CD4-positive, CD25-positive, alpha-beta regulatory T cell (primary cell): ENCODE measurements at regions not wholly inside any gene's neighbourhood (a gene's known extent, or its start where the extent isn't known, plus 50 kb on each side); places are given as distances from the start of the nearest gene placed in this dataset.

Source experiments
- ATAC-seq, 2 donors: fragments of 150-1000 bp; cut with Tn5 transposase; one replicate each; pipeline ENCODE4 v1.10.0; 2021; ENCODE audit warnings: low read depth in 2 of 2, moderate number of reproducible peaks in 2 of 2, moderate library complexity in 1 of 2
- DNase-seq, 3 donors: peaks; one replicate each; pipeline versions ENCODE4 v3.0.0 to v3.0.0-alpha.2; 2012 to 2022; ENCODE audit warnings: mixed read lengths in 1 of 3
- H3K27ac ChIP-seq: one replicate; pipeline ENCODE4 v1.7.0; 2013; ENCODE audit warnings: mild to moderate bottlenecking, low read length; ENCODE audit not compliant: insufficient read depth, poor library complexity, severe bottlenecking
- H3K27me3 ChIP-seq: one replicate; pipeline ENCODE4 v1.7.0; 2013; ENCODE audit warnings: low read length; ENCODE audit not compliant: control insufficient read depth, insufficient read depth
- H3K36me3 ChIP-seq: one replicate; pipeline ENCODE4 v1.7.0; 2013; ENCODE audit warnings: mild to moderate bottlenecking, low read length, moderate library complexity; ENCODE audit not compliant: control insufficient read depth, insufficient read depth
- H3K4me1 ChIP-seq: 2 replicates; pipeline ENCODE4 v1.7.0; 2013; ENCODE audit warnings: mild to moderate bottlenecking, low read length; ENCODE audit not compliant: insufficient read depth, control insufficient read depth, poor library complexity, severe bottlenecking
- H3K4me3 ChIP-seq: one replicate; pipeline ENCODE4 v1.7.0; 2013; ENCODE audit warnings: low read depth, mild to moderate bottlenecking, low read length, moderate library complexity
- H3K9me3 ChIP-seq, 2 experiments: 1 replicate in 1 of 2; 2 replicates in 1 of 2; pipeline ENCODE4 v1.7.0; 2013; ENCODE audit warnings: low read length in 2 of 2, mild to moderate bottlenecking in 1 of 2, moderate library complexity in 1 of 2; ENCODE audit not compliant: control insufficient read depth in 2 of 2
- H3K27ac Mint-ChIP-seq, 3 donors: one replicate each; pipeline ENCODE4 v1.8.0; 2020 to 2022; ENCODE audit warnings: mild to moderate bottlenecking in 3 of 3, mixed read lengths in 3 of 3, moderate library complexity in 2 of 3
- H3K27me3 Mint-ChIP-seq: one replicate; pipeline ENCODE4 v1.8.0; 2022; ENCODE audit warnings: mild to moderate bottlenecking, mixed read lengths
- H3K36me3 Mint-ChIP-seq: one replicate; pipeline ENCODE4 v1.8.0; 2020; ENCODE audit warnings: mixed read lengths
- H3K4me1 Mint-ChIP-seq, 4 donors: one replicate each; pipeline ENCODE4 v1.8.0; 2020 to 2022; ENCODE audit warnings: mixed read lengths in 4 of 4, mild to moderate bottlenecking in 1 of 4
- H3K4me3 Mint-ChIP-seq, 4 donors: one replicate each; pipeline ENCODE4 v1.8.0; 2020 to 2022; ENCODE audit warnings: mild to moderate bottlenecking in 4 of 4, mixed read lengths in 4 of 4, moderate library complexity in 3 of 4
- H3K9me3 Mint-ChIP-seq, 7 donors: one replicate each; pipeline ENCODE4 v1.8.0; 2020 to 2022; ENCODE audit warnings: mixed read lengths in 7 of 7, mild to moderate bottlenecking in 3 of 7, moderate library complexity in 2 of 7

GRCh38 chr9:107744873-107745272 is 255.3 kb upstream of the KLF4 start:
- no peaks in the 10 kb centered on the region for H3K27me3 ChIP-seq
- no peaks in the 10 kb centered on the region for H3K27me3 Mint-ChIP-seq
- no peaks in the 10 kb centered on the region for H3K4me1 Mint-ChIP-seq
- H3K9me3 ChIP-seq, result no peaks in the 10 kb centered on the region
- H3K4me1 ChIP-seq, result no peaks in the 10 kb centered on the region
- DNase-seq (no peak), ATAC-seq (no peak)
- no peaks in the 10 kb centered on the region for H3K9me3 Mint-ChIP-seq
- no peak overlapping the region for H3K27ac ChIP-seq
- H3K36me3 ChIP-seq, result no peaks in the 10 kb centered on the region
- H3K36me3 Mint-ChIP-seq, result no peaks in the 10 kb centered on the region
- no peak overlapping the region for H3K27ac Mint-ChIP-seq
- H3K4me3 Mint-ChIP-seq, result no peak overlapping the region
- no peak overlapping the region for H3K4me3 ChIP-seq

DNA sequence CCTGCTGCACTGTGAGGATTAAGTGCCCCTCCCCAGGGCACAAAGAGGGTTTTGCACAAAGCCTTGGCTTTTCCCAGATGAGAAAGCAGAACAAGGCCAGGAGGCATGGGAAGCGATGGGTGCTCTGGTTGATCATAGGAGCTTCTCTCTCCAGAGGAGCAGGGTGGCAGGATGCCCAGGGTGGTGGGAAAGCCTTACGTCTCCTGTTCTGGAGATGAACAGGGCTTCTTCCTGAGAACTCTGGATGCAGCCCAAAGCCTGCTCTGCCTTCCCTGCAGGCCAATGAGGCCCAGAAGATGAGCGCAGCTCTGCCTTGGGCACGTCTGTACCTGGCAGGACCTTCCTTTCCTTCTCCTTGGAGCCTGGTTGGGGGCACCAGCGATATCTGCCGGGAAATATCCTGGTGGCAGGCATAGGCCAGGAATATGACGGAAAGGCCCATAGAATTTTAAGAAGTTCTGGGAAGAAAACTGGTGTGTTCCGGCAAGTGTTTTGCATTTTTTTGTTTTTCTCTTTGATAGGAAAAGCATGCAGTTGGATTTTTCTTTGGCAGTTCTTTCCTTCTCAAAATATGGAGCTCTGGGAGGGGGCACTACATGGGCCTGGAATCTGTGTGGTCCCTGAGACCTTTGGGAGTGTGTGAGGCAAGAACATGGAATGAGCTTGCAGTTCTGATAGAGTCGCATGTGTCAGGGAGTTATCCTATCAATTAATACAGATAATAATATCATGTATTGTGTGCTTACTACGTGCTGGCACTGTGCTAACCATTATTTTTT is 253.2 kb upstream of the KLF4 start:
- no peaks in the 10 kb centered on the region for H3K4me1 ChIP-seq
- Mint-ChIP-seq H3K9me3 (peaks cover 0 to 1% (median 0%) of the 10 kb centered on the region in 7 donors), H3K27me3 (no peaks in the 10 kb centered on the region), H3K36me3 (no peaks in the 10 kb centered on the region), H3K4me1 (no peaks in the 10 kb centered on the region), H3K27ac (no peak overlapping the region), H3K4me3 (no peak overlapping the region)
- H3K27me3 ChIP-seq, result no peaks in the 10 kb centered on the region
- no peaks in the 10 kb centered on the region for H3K9me3 ChIP-seq
- no peak overlapping the region for H3K4me3 ChIP-seq
- no peaks in the 10 kb centered on the region for H3K36me3 ChIP-seq
- DNase-seq, result no peak
- no peak for ATAC-seq
- H3K27ac ChIP-seq, result no peak overlapping the region

- no peak overlapping the region for H3K4me3 Mint-ChIP-seq
- Histone ChIP-seq H3K4me1 (no peaks in the 10 kb centered on the region), H3K27ac (no peak overlapping the region), H3K27me3 (no peaks in the 10 kb centered on the region), H3K4me3 (no peak overlapping the region), H3K9me3 (no peaks in the 10 kb centered on the region), H3K36me3 (no peaks in the 10 kb centered on the region)
- no peaks in the 10 kb centered on the region for H3K4me1 Mint-ChIP-seq
- H3K27me3 Mint-ChIP-seq, result no peaks in the 10 kb centered on the region
- peaks cover 0 to 1% (median 0%) of the 10 kb centered on the region in 7 donors for H3K9me3 Mint-ChIP-seq
- no peaks in the 10 kb centered on the region for H3K36me3 Mint-ChIP-seq
- DNase-seq (no peak), ATAC-seq (no peak)
- H3K27ac Mint-ChIP-seq, result no peak overlapping the region
Measured at GRCh38 chr9:107740088-107740980, 250.8 kb upstream of the KLF4 start.

GRCh38 chr9:107739601-107740082 is 250.1 kb upstream of the KLF4 start:
- Mint-ChIP-seq H3K36me3 (no peaks in the 10 kb centered on the region), H3K9me3 (peaks cover 0 to 1% (median 0%) of the 10 kb centered on the region in 7 donors)
- ATAC-seq, result no peak

DNA sequence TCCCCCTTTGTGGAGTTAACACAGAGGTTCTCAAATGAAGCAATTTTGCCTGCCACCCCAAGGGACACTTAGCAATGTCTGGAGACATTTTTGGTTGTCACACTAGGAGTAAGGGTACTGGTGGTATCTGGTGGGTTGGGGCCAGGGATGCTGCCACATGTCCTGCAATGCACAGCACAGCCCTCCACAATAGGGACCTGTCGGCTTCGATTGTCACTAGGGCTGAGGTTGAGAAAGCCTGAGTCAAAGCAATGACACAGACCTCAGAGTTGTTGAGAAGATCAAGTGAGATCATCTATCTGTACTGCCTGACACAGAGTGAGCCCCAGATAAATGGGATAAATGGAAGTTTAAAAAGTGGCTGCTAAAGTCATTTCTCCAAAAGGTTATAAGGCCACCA is 249.2 kb upstream of the KLF4 start:
- no peak overlapping the region for H3K4me3 Mint-ChIP-seq
- Histone ChIP-seq H3K9me3 (no peaks in the 10 kb centered on the region), H3K27me3 (no peaks in the 10 kb centered on the region), H3K4me1 (no peaks in the 10 kb centered on the region), H3K36me3 (no peaks in the 10 kb centered on the region), H3K27ac (no peak overlapping the region), H3K4me3 (no peak overlapping the region)
- ATAC-seq (no peak), DNase-seq (no peak)
- no peaks in the 10 kb centered on the region for H3K36me3 Mint-ChIP-seq
- H3K4me1 Mint-ChIP-seq, result no peaks in the 10 kb centered on the region
- H3K27me3 Mint-ChIP-seq, result no peaks in the 10 kb centered on the region
- H3K9me3 Mint-ChIP-seq, result peaks cover 0 to 2% (median 0%) of the 10 kb centered on the region in 7 donors
- H3K27ac Mint-ChIP-seq, result peak overlapping the region in 1 of 3 donors; percentile 12

More at GRCh38 chr9:107739601-107740082, 250.1 kb upstream of the KLF4 start:
- Mint-ChIP-seq H3K27me3 (no peaks in the 10 kb centered on the region), H3K4me1 (no peaks in the 10 kb centered on the region), H3K27ac (no peak overlapping the region), H3K4me3 (no peak overlapping the region)
- Histone ChIP-seq H3K27ac (no peak overlapping the region), H3K4me3 (no peak overlapping the region), H3K9me3 (no peaks in the 10 kb centered on the region), H3K4me1 (no peaks in the 10 kb centered on the region), H3K36me3 (no peaks in the 10 kb centered on the region), H3K27me3 (no peaks in the 10 kb centered on the region)
- DNase-seq, result no peak

- Histone ChIP-seq H3K27me3 (no peaks in the 10 kb centered on the region), H3K4me3 (no peak overlapping the region), H3K36me3 (no peaks in the 10 kb centered on the region), H3K9me3 (no peaks in the 10 kb centered on the region), H3K27ac (no peak overlapping the region), H3K4me1 (no peaks in the 10 kb centered on the region)
- ATAC-seq (no peak), DNase-seq (no peak)
- Mint-ChIP-seq H3K27ac (no peak overlapping the region), H3K36me3 (no peaks in the 10 kb centered on the region), H3K4me1 (no peaks in the 10 kb centered on the region), H3K27me3 (no peaks in the 10 kb centered on the region), H3K9me3 (peaks cover 0 to 2% (median 0%) of the 10 kb centered on the region in 7 donors), H3K4me3 (no peak overlapping the region)
Measured at GRCh38 chr9:107737987-107738743, 248.6 kb upstream of the KLF4 start.

DNA sequence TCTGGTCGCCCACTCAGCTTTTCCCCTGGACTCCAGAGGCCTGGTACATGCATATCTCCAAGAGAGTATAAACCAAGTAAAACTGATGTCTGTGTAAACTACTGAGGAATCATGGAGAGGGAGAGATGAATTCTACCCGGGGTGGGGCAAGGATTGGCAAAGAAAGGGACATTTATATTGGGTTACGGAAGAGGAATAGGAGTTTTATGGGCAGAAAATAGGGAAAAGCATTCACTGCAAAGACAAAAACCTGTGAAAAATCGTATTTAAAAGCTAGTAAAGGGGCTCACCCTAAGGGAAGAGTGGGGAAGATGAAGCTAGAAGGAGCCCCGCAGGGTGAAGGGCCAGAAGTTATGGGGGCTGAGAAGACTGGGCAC is 248.0 kb upstream of the KLF4 start:
- Mint-ChIP-seq H3K4me3 (no peak overlapping the region), H3K27ac (no peak overlapping the region), H3K27me3 (no peaks in the 10 kb centered on the region), H3K4me1 (no peaks in the 10 kb centered on the region), H3K9me3 (peaks cover 0 to 2% (median 0%) of the 10 kb centered on the region in 7 donors), H3K36me3 (no peaks in the 10 kb centered on the region)
- H3K27me3 ChIP-seq, result no peaks in the 10 kb centered on the region
- H3K36me3 ChIP-seq, result no peaks in the 10 kb centered on the region
- no peak for DNase-seq
- no peaks in the 10 kb centered on the region for H3K9me3 ChIP-seq
- ATAC-seq, result no peak
- H3K27ac ChIP-seq, result no peak overlapping the region
- no peak overlapping the region for H3K4me3 ChIP-seq
- no peaks in the 10 kb centered on the region for H3K4me1 ChIP-seq
